Fibroblast of lung (primary cell): ENCODE measurements at regions not wholly inside any gene's neighbourhood (a gene's known extent, or its start where the extent isn't known, plus 50 kb on each side); places are given as distances from the start of the nearest gene placed in this dataset.

Source experiments
- DNase-seq, 2 donors: peaks; one replicate each; pipeline versions ENCODE4 v3.0.0 to v3.0.0-alpha.2; 2010; ENCODE audit warnings: low read depth in 2 of 2
- H2AFZ ChIP-seq: 2 replicates; pipeline ENCODE4 v1.5.1; 2012; ENCODE audit warnings: low read length, control low read depth, inconsistent platforms
- H3K27ac ChIP-seq: 2 replicates; pipeline ENCODE4 v1.5.1; 2011; ENCODE audit warnings: low read length, control low read depth; ENCODE audit not compliant: insufficient read depth
- H3K27me3 ChIP-seq: 2 replicates; pipeline ENCODE4 v1.5.1; 2011; ENCODE audit warnings: mild to moderate bottlenecking, low read length; ENCODE audit not compliant: control insufficient read depth, insufficient read depth
- H3K36me3 ChIP-seq: 2 replicates; pipeline ENCODE4 v1.5.1; 2011; ENCODE audit warnings: low read length; ENCODE audit not compliant: control insufficient read depth, insufficient read depth
- H3K4me1 ChIP-seq: 2 replicates; pipeline ENCODE4 v1.5.1; 2011; ENCODE audit warnings: low read length; ENCODE audit not compliant: control insufficient read depth, insufficient read depth; ENCODE audit errors: extremely low read depth
- H3K4me2 ChIP-seq: 2 replicates; pipeline ENCODE4 v1.5.1; 2011; ENCODE audit warnings: low read length, control low read depth; ENCODE audit not compliant: insufficient read depth; ENCODE audit errors: extremely low read depth
- H3K4me3 ChIP-seq, 4 experiments: fragments of 200-600 bp in 1 of 4; sonication (generic) in 1 of 4; replicated peaks in 1 of 4; 2 replicates each; pipeline ENCODE4 v1.5.1; 2011 to 2016; ENCODE audit warnings: low read length in 4 of 4, low read depth in 3 of 4, mild to moderate bottlenecking in 3 of 4, control low read depth in 2 of 4, inconsistent platforms in 1 of 4, mixed read lengths in 1 of 4; ENCODE audit not compliant: insufficient read depth in 1 of 4; ENCODE audit errors: control extremely low read depth in 1 of 4
- H3K79me2 ChIP-seq: 2 replicates; pipeline ENCODE4 v1.5.1; 2012; ENCODE audit warnings: mild to moderate bottlenecking, low read length, inconsistent platforms; ENCODE audit not compliant: control insufficient read depth, insufficient read depth
- H3K9ac ChIP-seq: 2 replicates; pipeline ENCODE4 v1.5.1; 2011; ENCODE audit warnings: mild to moderate bottlenecking, low read length, control low read depth; ENCODE audit not compliant: insufficient read depth
- H3K9me3 ChIP-seq: 2 replicates; pipeline ENCODE4 v1.5.1; 2012; ENCODE audit warnings: low read depth, low read length; ENCODE audit not compliant: control insufficient read depth, insufficient read depth
- H4K20me1 ChIP-seq: 2 replicates; pipeline ENCODE4 v1.5.1; 2011; ENCODE audit warnings: low read length; ENCODE audit not compliant: control insufficient read depth, insufficient read depth; ENCODE audit errors: extremely low read depth
- EZH2 ChIP-seq: IDR thresholded peaks from 2 replicates; pipeline ENCODE4 v1.5.1; 2012; ENCODE audit warnings: low read length, control low read depth, mild to moderate bottlenecking; ENCODE audit errors: missing control alignments
- TF ChIP-seq, protein P1 (sequence below), 2 donors: IDR thresholded peaks in 1 of 2; conservative IDR thresholded peaks in 1 of 2; 1 replicate in 1 of 2; 2 replicates in 1 of 2; pipeline ENCODE4 v1.5.1; 2011 to 2012; ENCODE audit warnings: low read length in 2 of 2, control low read depth in 1 of 2, inconsistent platforms in 1 of 2, low read depth in 1 of 2, mild to moderate bottlenecking in 1 of 2

- Histone ChIP-seq H3K9me3 (no peaks in the 10 kb centered on the region), H3K79me2 (no peaks in the 10 kb centered on the region), H3K27me3 (no peaks in the 10 kb centered on the region), H3K4me3 (no peak overlapping the region), H3K36me3 (no peaks in the 10 kb centered on the region), H3K4me1 (no peaks in the 10 kb centered on the region), H2AFZ (no peak overlapping the region), H3K9ac (no peak overlapping the region), H3K27ac (no peak overlapping the region), H3K4me2 (no peak overlapping the region), H4K20me1 (no peaks in the 10 kb centered on the region)
- no peak for TF ChIP-seq EZH2
- TF ChIP-seq, protein P1, sequence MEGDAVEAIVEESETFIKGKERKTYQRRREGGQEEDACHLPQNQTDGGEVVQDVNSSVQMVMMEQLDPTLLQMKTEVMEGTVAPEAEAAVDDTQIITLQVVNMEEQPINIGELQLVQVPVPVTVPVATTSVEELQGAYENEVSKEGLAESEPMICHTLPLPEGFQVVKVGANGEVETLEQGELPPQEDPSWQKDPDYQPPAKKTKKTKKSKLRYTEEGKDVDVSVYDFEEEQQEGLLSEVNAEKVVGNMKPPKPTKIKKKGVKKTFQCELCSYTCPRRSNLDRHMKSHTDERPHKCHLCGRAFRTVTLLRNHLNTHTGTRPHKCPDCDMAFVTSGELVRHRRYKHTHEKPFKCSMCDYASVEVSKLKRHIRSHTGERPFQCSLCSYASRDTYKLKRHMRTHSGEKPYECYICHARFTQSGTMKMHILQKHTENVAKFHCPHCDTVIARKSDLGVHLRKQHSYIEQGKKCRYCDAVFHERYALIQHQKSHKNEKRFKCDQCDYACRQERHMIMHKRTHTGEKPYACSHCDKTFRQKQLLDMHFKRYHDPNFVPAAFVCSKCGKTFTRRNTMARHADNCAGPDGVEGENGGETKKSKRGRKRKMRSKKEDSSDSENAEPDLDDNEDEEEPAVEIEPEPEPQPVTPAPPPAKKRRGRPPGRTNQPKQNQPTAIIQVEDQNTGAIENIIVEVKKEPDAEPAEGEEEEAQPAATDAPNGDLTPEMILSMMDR (conservative IDR thresholded peaks at IDR 0.05 in 1 of 2, IDR thresholded peaks at IDR 0.05 in 1 of 2; ENCODE audit: low read depth in 1 of 2, low read length in 2 of 2) = no peak
- no peak for DNase-seq
Measured at GRCh38 chr1:4056422-4056821, 156.3 kb upstream of the C1orf174 start.

GRCh38 chr1:4056989-4057388 lies 156.9 kb upstream of the C1orf174 start:
- Histone ChIP-seq H3K36me3 (no peaks in the 10 kb centered on the region), H4K20me1 (no peaks in the 10 kb centered on the region), H3K4me3 (no peak overlapping the region), H2AFZ (no peak overlapping the region), H3K9ac (no peak overlapping the region), H3K4me2 (no peak overlapping the region), H3K27me3 (no peaks in the 10 kb centered on the region), H3K9me3 (no peaks in the 10 kb centered on the region), H3K79me2 (no peaks in the 10 kb centered on the region), H3K27ac (no peak overlapping the region), H3K4me1 (no peaks in the 10 kb centered on the region)
- no peak for DNase-seq
- TF ChIP-seq, protein P1 (conservative IDR thresholded peaks at IDR 0.05 in 1 of 2, IDR thresholded peaks at IDR 0.05 in 1 of 2; ENCODE audit: low read depth in 1 of 2, low read length in 2 of 2) = no peak
- TF ChIP-seq EZH2 = no peak

- Histone ChIP-seq H3K4me1 (no peaks in the 10 kb centered on the region), H3K4me3 (no peak overlapping the region), H3K79me2 (no peaks in the 10 kb centered on the region), H4K20me1 (no peaks in the 10 kb centered on the region), H2AFZ (no peak overlapping the region), H3K9ac (no peak overlapping the region), H3K27ac (no peak overlapping the region), H3K27me3 (no peaks in the 10 kb centered on the region), H3K36me3 (no peaks in the 10 kb centered on the region), H3K4me2 (no peak overlapping the region), H3K9me3 (no peaks in the 10 kb centered on the region)
- no peak for DNase-seq
- no peak for TF ChIP-seq EZH2
Measured at GRCh38 chr1:4057603-4058002, 157.5 kb upstream of the C1orf174 start.
